ENCODE measurements at regions not wholly inside any gene's neighbourhood (a gene's known extent, or its start where the extent isn't known, plus 50 kb on each side); places are given as distances from the start of the nearest gene placed in this dataset.

DNA sequence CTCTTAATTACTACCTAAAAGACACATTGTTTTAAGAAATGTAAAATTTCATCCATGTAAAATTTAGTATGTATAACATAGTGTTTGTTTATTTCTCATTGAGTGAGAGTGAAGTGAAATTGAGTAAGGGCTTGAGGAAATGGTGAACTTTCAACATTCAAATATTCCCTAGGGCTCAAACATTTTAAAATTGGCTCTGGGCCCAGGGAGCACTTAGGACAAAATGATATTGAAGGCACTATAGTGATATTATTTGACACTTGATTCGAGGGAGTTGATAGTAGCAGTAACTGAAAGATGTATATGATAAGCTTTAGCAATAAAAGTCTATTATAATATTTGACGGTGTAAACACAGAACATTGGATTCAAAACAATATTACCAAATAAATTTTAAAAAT is 1244.0 kb upstream of the TENM3 start:
- DNase-seq, result no peak
- H3K27me3 ChIP-seq, result no peaks in the 10 kb centered on the region
- TF ChIP-seq CTCF (IDR thresholded peaks at IDR 0.05) (no peak), POLR2A (IDR thresholded peaks at IDR 0.05) (no peak)
- H3K27ac ChIP-seq, result no peak overlapping the region
- H3K4me1 ChIP-seq, result no peaks in the 10 kb centered on the region
- no peak overlapping the region for H3K4me3 ChIP-seq
- no peaks in the 10 kb centered on the region for H3K36me3 ChIP-seq (replicated peaks in 1 of 2; ENCODE audit: insufficient read depth in 1 of 2, low read depth in 2 of 2)
- no peaks in the 10 kb centered on the region for H3K9me3 ChIP-seq
- 26 to 31% methylated on average over 2 of the region's 2 CpGs for WGBS, 2 donors
- no peak for ATAC-seq
- intact Hi-C loops (cut with DNase I), result no loop called here

DNA sequence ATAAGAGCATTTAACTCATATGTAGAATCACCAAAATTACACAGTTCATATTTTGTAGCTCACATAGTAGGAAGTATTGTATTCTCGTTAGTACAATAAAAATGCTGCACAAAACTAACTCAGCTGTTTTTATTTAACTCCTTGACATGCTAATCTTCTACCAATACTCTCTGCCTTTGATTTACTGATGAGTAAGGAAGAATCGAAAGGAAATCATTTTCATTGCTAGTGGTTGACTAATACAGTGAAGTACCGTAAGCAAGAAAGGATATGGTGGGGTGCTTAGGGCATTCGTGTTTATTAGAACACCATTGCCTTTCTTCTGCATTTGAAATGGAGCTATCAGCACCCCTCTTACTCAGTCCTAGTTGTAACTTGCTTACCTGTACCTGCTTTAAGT is 1239.1 kb upstream of the TENM3 start:
- TF ChIP-seq POLR2A (IDR thresholded peaks at IDR 0.05) (no peak), CTCF (IDR thresholded peaks at IDR 0.05) (no peak)
- no peak for ATAC-seq
- H3K27ac ChIP-seq, result no peak overlapping the region
- intact Hi-C loops (cut with DNase I), result no loop called here
- no peak overlapping the region for H3K4me3 ChIP-seq
- no peaks in the 10 kb centered on the region for H3K27me3 ChIP-seq
- H3K9me3 ChIP-seq, result no peaks in the 10 kb centered on the region
- H3K36me3 ChIP-seq (replicated peaks in 1 of 2; ENCODE audit: insufficient read depth in 1 of 2, low read depth in 2 of 2), result no peaks in the 10 kb centered on the region
- WGBS, 2 donors, result 58 to 76% methylated on average over 4 of the region's 4 CpGs
- no peaks in the 10 kb centered on the region for H3K4me1 ChIP-seq
- DNase-seq, result no peak

- H3K4me1 ChIP-seq, result no peaks in the 10 kb centered on the region
- intact Hi-C loops (cut with DNase I), result no loop called here
- H3K27ac ChIP-seq, result no peak overlapping the region
- H3K27me3 ChIP-seq, result no peaks in the 10 kb centered on the region
- no peak for DNase-seq
- TF ChIP-seq POLR2A (IDR thresholded peaks at IDR 0.05) (no peak), CTCF (IDR thresholded peaks at IDR 0.05) (no peak)
- ATAC-seq, result no peak
- WGBS, 2 donors, result 34 to 39% methylated on average over 11 of the region's 11 CpGs
- H3K4me3 ChIP-seq, result no peak overlapping the region
- H3K9me3 ChIP-seq, result no peaks in the 10 kb centered on the region
- H3K36me3 ChIP-seq (replicated peaks in 1 of 2; ENCODE audit: insufficient read depth in 1 of 2, low read depth in 2 of 2), result no peaks in the 10 kb centered on the region
Observed at GRCh38 chr4:181006499-181007260, 1236.5 kb upstream of the TENM3 start.

DNA sequence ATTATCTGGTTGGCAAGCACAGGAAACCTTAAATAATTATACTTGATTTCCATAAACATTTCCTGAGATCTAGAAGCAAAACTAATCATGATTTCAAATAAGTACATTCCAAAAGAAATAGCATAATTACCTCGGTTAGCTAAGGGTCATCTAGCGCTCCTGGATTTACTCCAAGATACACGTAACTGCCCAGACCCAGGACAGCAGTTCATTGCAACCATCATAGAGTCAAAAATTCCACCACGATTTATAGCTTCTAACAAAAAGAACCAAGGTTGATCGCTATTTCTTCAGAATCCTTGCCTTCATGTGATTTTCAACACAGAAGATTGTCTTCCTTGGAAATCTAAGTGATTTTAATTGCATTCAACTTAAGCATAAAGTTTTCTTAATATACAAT is 1235.5 kb upstream of the TENM3 start:
- no peak overlapping the region for H3K27ac ChIP-seq
- no peak overlapping the region for H3K4me3 ChIP-seq
- DNase-seq (no peak), ATAC-seq (no peak)
- TF ChIP-seq POLR2A (IDR thresholded peaks at IDR 0.05) (no peak), CTCF (IDR thresholded peaks at IDR 0.05) (no peak)
- no peaks in the 10 kb centered on the region for H3K9me3 ChIP-seq
- intact Hi-C loops (cut with DNase I), result no loop called here
- no peaks in the 10 kb centered on the region for H3K4me1 ChIP-seq
- no peaks in the 10 kb centered on the region for H3K36me3 ChIP-seq (replicated peaks in 1 of 2; ENCODE audit: insufficient read depth in 1 of 2, low read depth in 2 of 2)
- H3K27me3 ChIP-seq, result no peaks in the 10 kb centered on the region
- whole genome bisulfite sequencing, 2 donors, result 63 to 70% methylated on average over 5 of the region's 5 CpGs

DNA sequence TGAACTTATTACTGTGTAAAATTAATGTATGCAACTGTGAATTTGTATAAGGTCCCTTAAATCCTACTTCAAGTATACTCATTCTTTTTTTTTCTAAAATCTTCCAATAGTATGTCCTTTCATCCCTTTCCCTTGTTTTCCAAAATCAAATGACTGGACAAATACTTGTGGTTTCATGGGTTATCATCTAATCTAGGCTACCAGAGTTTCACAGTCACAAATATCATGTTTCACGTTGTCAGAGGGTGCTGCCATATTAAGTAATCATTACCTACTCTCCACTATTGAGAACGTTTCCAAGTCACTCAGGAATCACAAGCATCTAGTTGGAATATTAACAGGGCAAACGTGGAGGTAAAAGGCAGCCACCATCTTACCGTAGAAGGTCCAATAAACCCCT is 1235.0 kb upstream of the TENM3 start:
- H3K27me3 ChIP-seq, result no peaks in the 10 kb centered on the region
- H3K4me1 ChIP-seq, result no peaks in the 10 kb centered on the region
- H3K27ac ChIP-seq, result no peak overlapping the region
- H3K9me3 ChIP-seq, result no peaks in the 10 kb centered on the region
- no peaks in the 10 kb centered on the region for H3K36me3 ChIP-seq (replicated peaks in 1 of 2; ENCODE audit: insufficient read depth in 1 of 2, low read depth in 2 of 2)
- no peak overlapping the region for H3K4me3 ChIP-seq
- DNase-seq, result no peak
- intact Hi-C loops (cut with DNase I), result no loop called here
- TF ChIP-seq CTCF (IDR thresholded peaks at IDR 0.05) (no peak), POLR2A (IDR thresholded peaks at IDR 0.05) (no peak)
- ATAC-seq, result no peak
- 22 to 26% methylated on average over 4 of the region's 4 CpGs for WGBS, 2 donors
